ENCODE measurements at regions not wholly inside any gene's neighbourhood (a gene's known extent, or its start where the extent isn't known, plus 50 kb on each side); places are given as distances from the start of the nearest gene placed in this dataset.

- Histone ChIP-seq H4K91ac (ENCODE audit: low read depth, low read length) (no peak overlapping the region), H3K79me1 (ENCODE audit: low read length) (no peaks in the 10 kb centered on the region), H3K14ac (ENCODE audit: low read length) (no peak overlapping the region), H4K8ac (ENCODE audit: low read depth, low read length) (no peak overlapping the region), H3K4me2 (ENCODE audit: low read length) (no peak overlapping the region), H4K12ac (ENCODE audit: low read depth, low read length) (no peak overlapping the region), H3K27me3 (ENCODE audit: insufficient read depth, low read length) (no peaks in the 10 kb centered on the region), H3K9ac (ENCODE audit: low read length) (no peak overlapping the region), H3K18ac (ENCODE audit: low read length) (no peak overlapping the region), H3K23ac (ENCODE audit: low read length) (no peak overlapping the region), H2AK5ac (ENCODE audit: low read length) (no peak overlapping the region), H2AFZ (ENCODE audit: insufficient read depth, low read length, poor library complexity) (no peak overlapping the region), H3K4me1 (ENCODE audit: control insufficient read depth in 1 of 2, insufficient read depth in 2 of 2, low read length in 2 of 2) (no peaks in the 10 kb centered on the region), H3K4ac (ENCODE audit: low read depth, low read length) (no peak overlapping the region), H2BK120ac (ENCODE audit: insufficient read depth, low read length, poor library complexity) (no peak overlapping the region), H3K27ac (ENCODE audit: low read depth, low read length) (no peak overlapping the region), H3K4me3 (ENCODE audit: low read depth, low read length) (no peak overlapping the region), H3K79me2 (ENCODE audit: control insufficient read depth, insufficient read depth, low read length, poor library complexity) (peaks cover 1% of the 10 kb centered on the region), H3K9me3 (ENCODE audit: insufficient read depth, low read depth, low read length) (no peaks in the 10 kb centered on the region), H2BK12ac (ENCODE audit: low read length) (no peak overlapping the region), H3K36me3 (ENCODE audit: control insufficient read depth in 1 of 2, insufficient read depth in 2 of 2, low read length in 2 of 2) (no peaks in the 10 kb centered on the region), H2BK5ac (ENCODE audit: low read depth, low read length, poor library complexity) (no peak overlapping the region)
- WGBS (ENCODE audit: extremely low coverage, insufficient coverage, insufficient read length), result no CpG with 5 or more reads among the region's 4 CpGs
- no peak for DNase-seq
Observed at GRCh38 chr13:78087966-78088678, 169.5 kb upstream of the EDNRB start.

- H2AFZ ChIP-seq (ENCODE audit: insufficient read depth, low read length, poor library complexity), result no peak overlapping the region
- H3K36me3 ChIP-seq (ENCODE audit: control insufficient read depth in 1 of 2, insufficient read depth in 2 of 2, low read length in 2 of 2), result no peaks in the 10 kb centered on the region
- no peak overlapping the region for H4K8ac ChIP-seq (ENCODE audit: low read depth, low read length)
- H3K4ac ChIP-seq (ENCODE audit: low read depth, low read length), result no peak overlapping the region
- no peaks in the 10 kb centered on the region for H3K79me1 ChIP-seq (ENCODE audit: low read length)
- H3K27ac ChIP-seq (ENCODE audit: low read depth, low read length), result no peak overlapping the region
- no CpG with 5 or more reads among the region's 8 CpGs for WGBS (ENCODE audit: extremely low coverage, insufficient coverage, insufficient read length)
- H3K4me1 ChIP-seq (ENCODE audit: control insufficient read depth in 1 of 2, insufficient read depth in 2 of 2, low read length in 2 of 2), result no peaks in the 10 kb centered on the region
- H2BK120ac ChIP-seq (ENCODE audit: insufficient read depth, low read length, poor library complexity), result no peak overlapping the region
- peak overlapping the region; percentile 55 for H4K91ac ChIP-seq (ENCODE audit: low read depth, low read length)
- no peak overlapping the region for H2BK12ac ChIP-seq (ENCODE audit: low read length)
- no peaks in the 10 kb centered on the region for H3K9me3 ChIP-seq (ENCODE audit: insufficient read depth, low read depth, low read length)
- H2AK5ac ChIP-seq (ENCODE audit: low read length), result no peak overlapping the region
- H3K4me2 ChIP-seq (ENCODE audit: low read length), result no peak overlapping the region
- H3K4me3 ChIP-seq (ENCODE audit: low read depth, low read length), result no peak overlapping the region
- H3K18ac ChIP-seq (ENCODE audit: low read length), result no peak overlapping the region
- DNase-seq, result no peak
- H4K12ac ChIP-seq (ENCODE audit: low read depth, low read length), result no peak overlapping the region
- H3K27me3 ChIP-seq (ENCODE audit: insufficient read depth, low read length), result no peaks in the 10 kb centered on the region
- H2BK5ac ChIP-seq (ENCODE audit: low read depth, low read length, poor library complexity), result no peak overlapping the region
- peaks cover 1% of the 10 kb centered on the region for H3K79me2 ChIP-seq (ENCODE audit: control insufficient read depth, insufficient read depth, low read length, poor library complexity)
- H3K9ac ChIP-seq (ENCODE audit: low read length), result peak overlapping the region; percentile 19
- no peak overlapping the region for H3K23ac ChIP-seq (ENCODE audit: low read length)
- H3K14ac ChIP-seq (ENCODE audit: low read length), result no peak overlapping the region
Observed at GRCh38 chr13:78085434-78086225, 167.0 kb upstream of the EDNRB start.

- no peak overlapping the region for H2BK12ac ChIP-seq (ENCODE audit: low read length)
- H3K14ac ChIP-seq (ENCODE audit: low read length), result no peak overlapping the region
- H3K36me3 ChIP-seq (ENCODE audit: control insufficient read depth in 1 of 2, insufficient read depth in 2 of 2, low read length in 2 of 2), result no peaks in the 10 kb centered on the region
- no peaks in the 10 kb centered on the region for H3K27me3 ChIP-seq (ENCODE audit: insufficient read depth, low read length)
- no peaks in the 10 kb centered on the region for H3K9me3 ChIP-seq (ENCODE audit: insufficient read depth, low read depth, low read length)
- WGBS (ENCODE audit: extremely low coverage, insufficient coverage, insufficient read length), result no CpG with 5 or more reads among the region's 1 CpG
- DNase-seq, result no peak
- H3K18ac ChIP-seq (ENCODE audit: low read length), result no peak overlapping the region
- H3K27ac ChIP-seq (ENCODE audit: low read depth, low read length), result no peak overlapping the region
- H2BK120ac ChIP-seq (ENCODE audit: insufficient read depth, low read length, poor library complexity), result no peak overlapping the region
- H3K23ac ChIP-seq (ENCODE audit: low read length), result no peak overlapping the region
- no peak overlapping the region for H2AK5ac ChIP-seq (ENCODE audit: low read length)
- H4K8ac ChIP-seq (ENCODE audit: low read depth, low read length), result no peak overlapping the region
- H2AFZ ChIP-seq (ENCODE audit: insufficient read depth, low read length, poor library complexity), result no peak overlapping the region
- no peak overlapping the region for H3K9ac ChIP-seq (ENCODE audit: low read length)
- peaks cover 1% of the 10 kb centered on the region for H3K79me2 ChIP-seq (ENCODE audit: control insufficient read depth, insufficient read depth, low read length, poor library complexity)
- no peak overlapping the region for H3K4me3 ChIP-seq (ENCODE audit: low read depth, low read length)
- H3K4me1 ChIP-seq (ENCODE audit: control insufficient read depth in 1 of 2, insufficient read depth in 2 of 2, low read length in 2 of 2), result no peaks in the 10 kb centered on the region
- H2BK5ac ChIP-seq (ENCODE audit: low read depth, low read length, poor library complexity), result no peak overlapping the region
- H3K4me2 ChIP-seq (ENCODE audit: low read length), result no peak overlapping the region
- H4K12ac ChIP-seq (ENCODE audit: low read depth, low read length), result no peak overlapping the region
- H4K91ac ChIP-seq (ENCODE audit: low read depth, low read length), result no peak overlapping the region
- H3K4ac ChIP-seq (ENCODE audit: low read depth, low read length), result no peak overlapping the region
- no peaks in the 10 kb centered on the region for H3K79me1 ChIP-seq (ENCODE audit: low read length)
Observed at GRCh38 chr13:78084401-78084800, 165.8 kb upstream of the EDNRB start.

GRCh38 chr13:78078168-78078567, 159.5 kb upstream of the EDNRB start:
- no peak overlapping the region for H2AFZ ChIP-seq (ENCODE audit: insufficient read depth, low read length, poor library complexity)
- no peaks in the 10 kb centered on the region for H3K27me3 ChIP-seq (ENCODE audit: insufficient read depth, low read length)
- H2BK5ac ChIP-seq (ENCODE audit: low read depth, low read length, poor library complexity), result no peak overlapping the region
- no peak overlapping the region for H3K4me3 ChIP-seq (ENCODE audit: low read depth, low read length)
- no peak overlapping the region for H3K4me2 ChIP-seq (ENCODE audit: low read length)
- H3K4me1 ChIP-seq (ENCODE audit: control insufficient read depth in 1 of 2, insufficient read depth in 2 of 2, low read length in 2 of 2), result no peaks in the 10 kb centered on the region
- H4K12ac ChIP-seq (ENCODE audit: low read depth, low read length), result no peak overlapping the region
- H3K79me2 ChIP-seq (ENCODE audit: control insufficient read depth, insufficient read depth, low read length, poor library complexity), result no peaks in the 10 kb centered on the region
- no peaks in the 10 kb centered on the region for H3K9me3 ChIP-seq (ENCODE audit: insufficient read depth, low read depth, low read length)
- no peak overlapping the region for H2BK120ac ChIP-seq (ENCODE audit: insufficient read depth, low read length, poor library complexity)
- H3K14ac ChIP-seq (ENCODE audit: low read length), result no peak overlapping the region
- DNase-seq, result no peak
- no CpG with 5 or more reads among the region's 3 CpGs for WGBS (ENCODE audit: extremely low coverage, insufficient coverage, insufficient read length)
- no peak overlapping the region for H4K8ac ChIP-seq (ENCODE audit: low read depth, low read length)
- no peak overlapping the region for H3K27ac ChIP-seq (ENCODE audit: low read depth, low read length)
- no peak overlapping the region for H3K23ac ChIP-seq (ENCODE audit: low read length)
- H4K91ac ChIP-seq (ENCODE audit: low read depth, low read length), result no peak overlapping the region
- H2BK12ac ChIP-seq (ENCODE audit: low read length), result no peak overlapping the region
- no peak overlapping the region for H3K4ac ChIP-seq (ENCODE audit: low read depth, low read length)
- no peaks in the 10 kb centered on the region for H3K36me3 ChIP-seq (ENCODE audit: control insufficient read depth in 1 of 2, insufficient read depth in 2 of 2, low read length in 2 of 2)
- no peak overlapping the region for H2AK5ac ChIP-seq (ENCODE audit: low read length)
- no peak overlapping the region for H3K9ac ChIP-seq (ENCODE audit: low read length)
- no peaks in the 10 kb centered on the region for H3K79me1 ChIP-seq (ENCODE audit: low read length)
- no peak overlapping the region for H3K18ac ChIP-seq (ENCODE audit: low read length)

All from trophoblast cell (in vitro differentiated cells and primary cell).